Nephron (organoid): ENCODE measurements at regions not wholly inside any gene's neighbourhood (a gene's known extent, or its start where the extent isn't known, plus 50 kb on each side); places are given as distances from the start of the nearest gene placed in this dataset.

Experiments
- H3K27ac Mint-ChIP-seq, 3 experiments: 2 replicates each; pipeline ENCODE4 v1.8.0; 2020; ENCODE audit warnings: mixed read lengths in 3 of 3, mild to moderate bottlenecking in 2 of 3, moderate library complexity in 1 of 3
- H3K27me3 Mint-ChIP-seq: 2 replicates; pipeline ENCODE4 v1.8.0; 2021; ENCODE audit warnings: low read depth, mild to moderate bottlenecking, moderate library complexity, mixed read lengths
- H3K36me3 Mint-ChIP-seq: 2 replicates; pipeline ENCODE4 v1.8.0; 2020; ENCODE audit warnings: low read depth, mixed read lengths
- H3K4me1 Mint-ChIP-seq: 2 replicates; pipeline ENCODE4 v1.8.0; 2020; ENCODE audit warnings: mixed read lengths
- H3K4me3 Mint-ChIP-seq, 3 experiments: 2 replicates each; pipeline ENCODE4 v1.8.0; 2020; ENCODE audit warnings: mild to moderate bottlenecking in 3 of 3, mixed read lengths in 3 of 3, moderate library complexity in 2 of 3
- H3K9me3 Mint-ChIP-seq: 2 replicates; pipeline ENCODE4 v1.8.0; 2020; ENCODE audit warnings: mixed read lengths
- TF ChIP-seq, protein P1 (sequence below), 3 experiments: fragments of 200-600 bp; sonication (generic); IDR thresholded peaks; one replicate each; pipeline ENCODE4 v1.5.0; 2021; ENCODE audit warnings: antibody characterized with exemption in 3 of 3; ENCODE audit not compliant: unreplicated experiment in 3 of 3

GRCh38 chr16:50950955-50951354 lies 200.1 kb downstream of the SALL1 start:
- H3K4me1 Mint-ChIP-seq = no peaks in the 10 kb centered on the region
- no peaks in the 10 kb centered on the region for H3K36me3 Mint-ChIP-seq
- H3K27me3 Mint-ChIP-seq = peaks cover 11% of the 10 kb centered on the region
- TF ChIP-seq, protein P1, sequence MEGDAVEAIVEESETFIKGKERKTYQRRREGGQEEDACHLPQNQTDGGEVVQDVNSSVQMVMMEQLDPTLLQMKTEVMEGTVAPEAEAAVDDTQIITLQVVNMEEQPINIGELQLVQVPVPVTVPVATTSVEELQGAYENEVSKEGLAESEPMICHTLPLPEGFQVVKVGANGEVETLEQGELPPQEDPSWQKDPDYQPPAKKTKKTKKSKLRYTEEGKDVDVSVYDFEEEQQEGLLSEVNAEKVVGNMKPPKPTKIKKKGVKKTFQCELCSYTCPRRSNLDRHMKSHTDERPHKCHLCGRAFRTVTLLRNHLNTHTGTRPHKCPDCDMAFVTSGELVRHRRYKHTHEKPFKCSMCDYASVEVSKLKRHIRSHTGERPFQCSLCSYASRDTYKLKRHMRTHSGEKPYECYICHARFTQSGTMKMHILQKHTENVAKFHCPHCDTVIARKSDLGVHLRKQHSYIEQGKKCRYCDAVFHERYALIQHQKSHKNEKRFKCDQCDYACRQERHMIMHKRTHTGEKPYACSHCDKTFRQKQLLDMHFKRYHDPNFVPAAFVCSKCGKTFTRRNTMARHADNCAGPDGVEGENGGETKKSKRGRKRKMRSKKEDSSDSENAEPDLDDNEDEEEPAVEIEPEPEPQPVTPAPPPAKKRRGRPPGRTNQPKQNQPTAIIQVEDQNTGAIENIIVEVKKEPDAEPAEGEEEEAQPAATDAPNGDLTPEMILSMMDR (IDR thresholded peaks at IDR 0.05; ENCODE audit: unreplicated experiment in 3 of 3) = no peak
- H3K27ac Mint-ChIP-seq = no peak overlapping the region
- H3K4me3 Mint-ChIP-seq = no peak overlapping the region
- no peaks in the 10 kb centered on the region for H3K9me3 Mint-ChIP-seq

DNA sequence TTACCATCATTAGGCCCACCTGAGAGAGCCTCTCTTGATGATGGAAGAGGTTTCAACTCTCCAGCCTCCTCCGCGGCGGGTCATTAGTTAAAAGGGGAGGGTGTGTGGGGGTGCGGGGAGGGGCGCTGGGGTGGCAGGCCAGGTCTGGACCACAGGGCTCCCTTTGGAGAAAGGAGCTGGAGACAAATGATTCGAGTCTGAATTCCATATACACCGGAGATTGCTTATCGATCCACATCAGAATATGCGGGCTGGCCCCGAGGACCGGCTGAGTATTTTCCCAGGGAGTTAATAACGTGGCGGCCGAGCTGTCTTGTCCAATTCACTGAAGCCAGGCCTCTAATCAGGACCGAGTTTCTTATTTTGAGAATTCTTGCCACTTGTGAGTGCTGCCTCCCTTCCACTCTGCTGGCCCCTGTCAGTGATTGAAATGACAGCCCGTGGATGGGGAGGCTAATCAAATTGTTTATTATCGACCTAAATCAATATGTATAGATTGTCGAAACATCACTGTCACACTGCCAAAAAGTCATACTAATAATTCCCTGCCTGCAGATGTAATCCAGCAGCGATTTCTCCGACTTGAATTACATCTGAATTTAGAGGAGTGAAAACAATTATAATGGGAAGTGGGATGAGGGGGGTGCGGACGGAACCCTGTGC lies 202.7 kb downstream of the SALL1 start:
- H3K4me1 Mint-ChIP-seq = no peaks in the 10 kb centered on the region
- TF ChIP-seq, protein P1 (IDR thresholded peaks at IDR 0.05; ENCODE audit: unreplicated experiment in 3 of 3) = no peak
- no peaks in the 10 kb centered on the region for H3K36me3 Mint-ChIP-seq

DNA sequence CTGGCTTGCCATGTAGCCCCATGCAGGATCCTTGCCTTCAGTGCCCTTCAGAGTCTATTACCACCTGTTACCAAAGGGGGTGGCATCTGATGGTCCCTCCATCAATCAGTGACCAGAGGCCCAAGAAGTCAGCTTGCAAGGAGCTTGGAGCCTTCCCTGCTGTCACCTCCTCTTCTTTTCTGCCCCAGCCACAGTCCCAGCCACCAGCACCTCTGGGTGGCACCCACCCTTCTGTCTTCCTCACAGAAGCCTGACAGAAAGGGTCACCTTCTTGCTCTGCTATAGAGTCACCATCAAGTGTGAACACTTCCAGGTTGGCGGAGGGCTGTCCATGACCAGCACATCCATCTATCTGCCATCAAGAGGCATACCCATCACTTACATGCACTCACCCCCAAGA lies 203.2 kb downstream of the SALL1 start:
- H3K4me3 Mint-ChIP-seq = no peak overlapping the region
- H3K36me3 Mint-ChIP-seq = no peaks in the 10 kb centered on the region
- peaks cover 5% of the 10 kb centered on the region for H3K27me3 Mint-ChIP-seq
- no peaks in the 10 kb centered on the region for H3K9me3 Mint-ChIP-seq
- H3K27ac Mint-ChIP-seq = no peak overlapping the region
- TF ChIP-seq, protein P1 (IDR thresholded peaks at IDR 0.05; ENCODE audit: unreplicated experiment in 3 of 3) = no peak
- no peaks in the 10 kb centered on the region for H3K4me1 Mint-ChIP-seq

More for the DNA sequence above, 202.7 kb downstream of the SALL1 start:
- Mint-ChIP-seq H3K4me3 (no peak overlapping the region), H3K27me3 (peaks cover 5% of the 10 kb centered on the region), H3K27ac (no peak overlapping the region), H3K9me3 (no peaks in the 10 kb centered on the region)

DNA sequence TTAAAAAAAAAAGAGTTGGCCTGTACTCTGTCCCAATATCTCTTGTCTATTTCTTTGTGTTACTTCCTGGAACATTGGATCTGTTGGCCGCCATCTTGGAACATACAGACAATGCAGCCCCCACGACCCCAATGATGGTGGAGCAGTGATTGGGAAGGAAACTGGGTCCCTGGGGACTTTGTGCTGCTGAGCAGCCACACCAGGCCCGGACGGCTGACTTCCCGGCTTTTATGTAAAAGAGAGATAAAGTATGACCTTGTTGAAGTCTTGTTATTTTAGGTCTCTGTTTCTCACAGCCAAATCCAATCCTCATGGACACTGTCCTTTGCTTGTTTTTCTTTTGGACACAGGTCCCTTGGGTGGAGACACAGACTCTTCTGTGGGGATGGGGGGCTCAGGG lies 204.5 kb downstream of the SALL1 start:
- Mint-ChIP-seq H3K4me3 (no peak overlapping the region), H3K27ac (no peak overlapping the region), H3K9me3 (no peaks in the 10 kb centered on the region), H3K27me3 (peaks cover 5% of the 10 kb centered on the region), H3K36me3 (no peaks in the 10 kb centered on the region), H3K4me1 (no peaks in the 10 kb centered on the region)
- TF ChIP-seq, protein P1 (IDR thresholded peaks at IDR 0.05; ENCODE audit: unreplicated experiment in 3 of 3) = no peak

DNA sequence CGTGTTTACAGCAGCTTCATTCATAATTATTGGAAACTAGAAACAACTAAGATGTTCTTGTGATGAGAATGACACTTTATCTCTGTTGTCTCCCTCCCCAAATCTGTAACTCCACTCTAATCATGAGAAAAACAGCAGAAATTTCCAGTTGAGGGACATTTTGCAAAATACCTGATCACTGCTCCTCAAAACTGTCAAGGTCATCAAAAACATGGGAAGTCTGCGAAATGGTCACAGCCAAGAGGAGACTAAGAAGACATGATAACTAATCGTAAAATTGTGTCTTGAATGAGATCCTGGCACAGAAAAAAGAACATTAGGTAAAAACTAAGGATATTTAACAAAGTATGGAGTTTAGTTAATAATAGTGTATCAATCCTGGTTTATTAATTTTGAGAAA lies 204.2 kb downstream of the CYLD start:
- Mint-ChIP-seq H3K27ac (no peak overlapping the region), H3K4me1 (no peaks in the 10 kb centered on the region), H3K4me3 (no peak overlapping the region), H3K36me3 (no peaks in the 10 kb centered on the region), H3K27me3 (peaks cover 5% of the 10 kb centered on the region), H3K9me3 (no peaks in the 10 kb centered on the region)
- TF ChIP-seq, protein P1 (IDR thresholded peaks at IDR 0.05; ENCODE audit: unreplicated experiment in 3 of 3) = no peak

- peaks cover 5% of the 10 kb centered on the region for H3K27me3 Mint-ChIP-seq
- no peaks in the 10 kb centered on the region for H3K4me1 Mint-ChIP-seq
- H3K36me3 Mint-ChIP-seq = no peaks in the 10 kb centered on the region
- H3K4me3 Mint-ChIP-seq = no peak overlapping the region
- H3K27ac Mint-ChIP-seq = no peak overlapping the region
- TF ChIP-seq, protein P1 (IDR thresholded peaks at IDR 0.05; ENCODE audit: unreplicated experiment in 3 of 3) = no peak
- no peaks in the 10 kb centered on the region for H3K9me3 Mint-ChIP-seq
These were observed 203.3 kb downstream of the CYLD start for GRCh38 chr16:50945171-50945570.
